ENCODE measurements at regions not wholly inside any gene's neighbourhood (a gene's known extent, or its start where the extent isn't known, plus 50 kb on each side); places are given as distances from the start of the nearest gene placed in this dataset.

DNA sequence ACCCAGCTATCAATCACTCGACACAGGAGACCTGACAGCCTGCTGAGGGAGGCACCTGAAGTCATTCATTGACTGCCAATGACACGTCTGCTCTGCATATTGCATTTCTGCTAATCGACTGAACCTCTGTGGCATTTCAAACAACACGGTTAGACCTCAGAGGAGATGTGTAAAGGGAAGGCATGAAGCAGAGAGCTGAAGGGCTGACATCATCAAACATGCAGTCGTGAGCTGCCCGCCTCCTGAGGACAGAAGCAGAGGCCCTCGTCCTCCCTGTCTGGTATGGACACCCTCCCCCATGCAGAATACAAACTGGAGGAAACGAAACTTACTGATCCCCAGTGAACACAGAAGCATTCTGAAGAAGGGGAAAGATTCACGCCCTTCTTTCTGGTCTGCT lies 462.6 kb upstream of the MGMT start:
- no peaks in the 10 kb centered on the region for H3K4me1 ChIP-seq (ENCODE audit: control insufficient read depth in 1 of 2, insufficient read depth in 1 of 2, low read depth in 1 of 2, low read length in 1 of 2)
- H3K36me3 ChIP-seq = no peaks in the 10 kb centered on the region
- H3K4me3 ChIP-seq (ENCODE audit: low read depth in 1 of 2, low read length in 1 of 2) = no peak overlapping the region
- H3K27ac ChIP-seq = no peak overlapping the region
- H3K9me3 ChIP-seq = no peaks in the 10 kb centered on the region
- no peaks in the 10 kb centered on the region for H3K27me3 ChIP-seq
- TF ChIP-seq, protein P1, sequence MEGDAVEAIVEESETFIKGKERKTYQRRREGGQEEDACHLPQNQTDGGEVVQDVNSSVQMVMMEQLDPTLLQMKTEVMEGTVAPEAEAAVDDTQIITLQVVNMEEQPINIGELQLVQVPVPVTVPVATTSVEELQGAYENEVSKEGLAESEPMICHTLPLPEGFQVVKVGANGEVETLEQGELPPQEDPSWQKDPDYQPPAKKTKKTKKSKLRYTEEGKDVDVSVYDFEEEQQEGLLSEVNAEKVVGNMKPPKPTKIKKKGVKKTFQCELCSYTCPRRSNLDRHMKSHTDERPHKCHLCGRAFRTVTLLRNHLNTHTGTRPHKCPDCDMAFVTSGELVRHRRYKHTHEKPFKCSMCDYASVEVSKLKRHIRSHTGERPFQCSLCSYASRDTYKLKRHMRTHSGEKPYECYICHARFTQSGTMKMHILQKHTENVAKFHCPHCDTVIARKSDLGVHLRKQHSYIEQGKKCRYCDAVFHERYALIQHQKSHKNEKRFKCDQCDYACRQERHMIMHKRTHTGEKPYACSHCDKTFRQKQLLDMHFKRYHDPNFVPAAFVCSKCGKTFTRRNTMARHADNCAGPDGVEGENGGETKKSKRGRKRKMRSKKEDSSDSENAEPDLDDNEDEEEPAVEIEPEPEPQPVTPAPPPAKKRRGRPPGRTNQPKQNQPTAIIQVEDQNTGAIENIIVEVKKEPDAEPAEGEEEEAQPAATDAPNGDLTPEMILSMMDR (IDR thresholded peaks at IDR 0.05) = no peak

DNA sequence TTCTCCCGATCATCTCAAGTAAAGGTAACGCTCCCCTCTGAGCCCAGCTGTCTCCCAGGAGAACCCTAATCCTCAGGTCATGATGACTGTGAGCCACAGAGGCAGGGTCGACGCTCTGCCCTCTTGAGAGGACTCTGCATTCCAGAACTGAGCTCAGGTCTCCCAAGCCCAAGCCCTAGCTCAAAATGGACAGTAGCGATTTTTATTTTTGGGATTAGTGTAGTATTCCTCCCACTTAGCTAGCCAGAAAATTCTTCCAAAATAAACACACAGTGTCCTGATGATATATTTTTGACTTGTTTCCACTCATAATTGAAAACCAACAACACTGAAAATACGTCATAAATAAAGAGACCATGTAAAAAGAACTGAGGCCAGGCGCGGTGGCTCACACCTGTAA lies 462.0 kb upstream of the MGMT start:
- TF ChIP-seq, protein P1 (IDR thresholded peaks at IDR 0.05) = no peak
- no peak overlapping the region for H3K27ac ChIP-seq
- no peaks in the 10 kb centered on the region for H3K36me3 ChIP-seq
- no peaks in the 10 kb centered on the region for H3K9me3 ChIP-seq
- no peaks in the 10 kb centered on the region for H3K4me1 ChIP-seq (ENCODE audit: control insufficient read depth in 1 of 2, insufficient read depth in 1 of 2, low read depth in 1 of 2, low read length in 1 of 2)
- H3K27me3 ChIP-seq = no peaks in the 10 kb centered on the region
- H3K4me3 ChIP-seq (ENCODE audit: low read depth in 1 of 2, low read length in 1 of 2) = no peak overlapping the region

GRCh38 chr10:129005804-129006203 lies 461.2 kb upstream of the MGMT start:
- Histone ChIP-seq H3K4me1 (ENCODE audit: control insufficient read depth in 1 of 2, insufficient read depth in 1 of 2, low read depth in 1 of 2, low read length in 1 of 2) (no peaks in the 10 kb centered on the region), H3K27me3 (no peaks in the 10 kb centered on the region), H3K4me3 (ENCODE audit: low read depth in 1 of 2, low read length in 1 of 2) (no peak overlapping the region), H3K36me3 (no peaks in the 10 kb centered on the region), H3K27ac (no peak overlapping the region), H3K9me3 (no peaks in the 10 kb centered on the region)
- TF ChIP-seq, protein P1 (IDR thresholded peaks at IDR 0.05) = no peak

- no peaks in the 10 kb centered on the region for H3K36me3 ChIP-seq
- H3K4me1 ChIP-seq (ENCODE audit: control insufficient read depth in 1 of 2, insufficient read depth in 1 of 2, low read depth in 1 of 2, low read length in 1 of 2) = no peaks in the 10 kb centered on the region
- no peaks in the 10 kb centered on the region for H3K9me3 ChIP-seq
- TF ChIP-seq, protein P1 (IDR thresholded peaks at IDR 0.05) = no peak
- no peaks in the 10 kb centered on the region for H3K27me3 ChIP-seq
- no peak overlapping the region for H3K27ac ChIP-seq
- H3K4me3 ChIP-seq (ENCODE audit: low read depth in 1 of 2, low read length in 1 of 2) = no peak overlapping the region
Measured at GRCh38 chr10:129018511-129018910, 448.5 kb upstream of the MGMT start.

- H3K9me3 ChIP-seq = no peaks in the 10 kb centered on the region
- H3K27me3 ChIP-seq = no peaks in the 10 kb centered on the region
- TF ChIP-seq, protein P1 (IDR thresholded peaks at IDR 0.05) = no peak
- H3K36me3 ChIP-seq = no peaks in the 10 kb centered on the region
- no peak overlapping the region for H3K4me3 ChIP-seq (ENCODE audit: low read depth in 1 of 2, low read length in 1 of 2)
- H3K4me1 ChIP-seq (ENCODE audit: control insufficient read depth in 1 of 2, insufficient read depth in 1 of 2, low read depth in 1 of 2, low read length in 1 of 2) = no peaks in the 10 kb centered on the region
- H3K27ac ChIP-seq = no peak overlapping the region
Measured at GRCh38 chr10:129020651-129021330, 446.2 kb upstream of the MGMT start.
